Effector memory CD4-positive, alpha-beta T cell (primary cell): ENCODE measurements at regions not wholly inside any gene's neighbourhood (a gene's known extent, or its start where the extent isn't known, plus 50 kb on each side); places are given as distances from the start of the nearest gene placed in this dataset.

Source experiments
- DNase-seq, 3 donors: peaks; one replicate each; pipeline ENCODE4 v3.0.0-alpha.2; 2020
- H3K27ac ChIP-seq: 2 replicates; pipeline ENCODE4 v1.7.0; 2013; ENCODE audit warnings: mild to moderate bottlenecking, low read length, moderate library complexity; ENCODE audit not compliant: insufficient read depth, poor library complexity, severe bottlenecking
- H3K27me3 ChIP-seq: replicated peaks from 2 replicates; pipeline ENCODE4 v1.7.0; 2013; ENCODE audit warnings: mild to moderate bottlenecking, low read length; ENCODE audit not compliant: insufficient read depth, control insufficient read depth, poor library complexity, severe bottlenecking
- H3K36me3 ChIP-seq: 2 replicates; pipeline ENCODE4 v1.7.0; 2013; ENCODE audit warnings: mild to moderate bottlenecking, low read length, moderate library complexity; ENCODE audit not compliant: control insufficient read depth, insufficient read depth
- H3K4me1 ChIP-seq: 2 replicates; pipeline ENCODE4 v1.7.0; 2013; ENCODE audit warnings: low read length, mild to moderate bottlenecking; ENCODE audit not compliant: control insufficient read depth, insufficient read depth, poor library complexity, severe bottlenecking
- H3K4me3 ChIP-seq: 2 replicates; pipeline ENCODE4 v1.7.0; 2013; ENCODE audit warnings: low read length, low read depth, mild to moderate bottlenecking; ENCODE audit not compliant: insufficient read depth, poor library complexity, severe bottlenecking
- H3K9me3 ChIP-seq: 2 replicates; pipeline ENCODE4 v1.7.0; 2013; ENCODE audit warnings: mild to moderate bottlenecking, low read length, moderate library complexity; ENCODE audit not compliant: control insufficient read depth

DNA sequence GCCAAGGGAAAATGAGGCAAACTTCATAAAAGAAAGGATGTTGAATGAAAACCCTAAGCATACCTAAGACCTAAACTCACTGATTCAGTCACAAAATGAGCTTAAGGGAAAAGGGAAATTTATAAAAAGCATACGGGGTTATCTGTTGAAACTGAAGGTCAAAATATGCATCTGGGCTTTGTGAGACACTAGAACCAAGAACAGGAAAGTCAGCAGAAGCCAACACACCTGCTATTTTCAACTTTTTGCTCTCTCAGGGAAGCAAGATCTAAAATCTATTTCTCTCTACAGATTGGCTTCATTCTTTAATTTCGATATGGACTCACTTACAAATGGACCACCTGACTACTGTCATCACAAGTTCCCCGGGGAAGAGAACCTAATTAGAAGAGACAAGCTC is 338.6 kb upstream of the NECTIN3 start:
- no peak for DNase-seq
- Histone ChIP-seq H3K4me3 (no peak overlapping the region), H3K4me1 (no peaks in the 10 kb centered on the region), H3K36me3 (no peaks in the 10 kb centered on the region), H3K9me3 (no peaks in the 10 kb centered on the region), H3K27me3 (no peaks in the 10 kb centered on the region), H3K27ac (no peak overlapping the region)

DNA sequence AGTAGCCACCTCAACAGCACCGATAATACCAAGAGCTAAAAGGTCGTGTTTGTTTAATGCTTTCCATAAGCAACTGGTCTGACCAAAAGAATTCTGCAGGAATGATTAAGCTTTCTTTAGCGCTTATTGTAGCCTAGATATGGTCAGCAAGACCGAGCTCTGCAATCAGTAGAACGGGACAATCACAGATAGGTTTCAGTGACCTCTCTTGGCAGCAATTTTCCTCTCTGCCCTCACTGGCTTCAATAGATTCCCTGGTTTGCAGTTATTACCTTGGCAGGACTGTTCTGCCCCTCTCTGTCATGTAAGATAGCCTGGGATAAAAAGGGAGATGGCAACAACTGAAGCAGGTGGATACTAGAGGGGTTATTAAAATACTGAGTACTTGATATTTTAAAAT is 337.1 kb upstream of the NECTIN3 start:
- no peak overlapping the region for H3K27ac ChIP-seq
- H3K36me3 ChIP-seq: no peaks in the 10 kb centered on the region
- H3K4me1 ChIP-seq: no peaks in the 10 kb centered on the region
- H3K4me3 ChIP-seq: no peak overlapping the region
- no peak for DNase-seq
- H3K27me3 ChIP-seq: no peaks in the 10 kb centered on the region
- H3K9me3 ChIP-seq: no peaks in the 10 kb centered on the region

DNA sequence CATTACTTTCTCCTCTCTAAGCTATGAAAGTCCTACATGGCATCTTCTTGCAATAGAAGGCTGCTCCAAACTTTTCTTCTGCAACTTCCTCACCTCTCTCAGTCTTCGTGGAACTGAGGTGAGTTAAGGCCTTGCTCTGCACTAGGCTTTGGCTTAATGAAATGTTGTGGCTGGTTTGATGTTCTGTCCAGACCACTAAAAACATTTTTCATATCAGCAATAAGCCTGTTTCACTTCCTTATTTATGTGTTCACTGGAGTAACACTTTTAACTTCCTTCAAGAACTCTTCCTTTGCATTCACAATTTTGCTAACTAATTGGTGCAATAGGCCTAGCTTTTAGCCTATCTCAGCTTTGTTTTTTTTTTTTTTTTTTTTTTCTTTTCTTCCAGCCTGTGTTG is 335.3 kb upstream of the NECTIN3 start:
- no peak overlapping the region for H3K27ac ChIP-seq
- DNase-seq: no peak

DNA sequence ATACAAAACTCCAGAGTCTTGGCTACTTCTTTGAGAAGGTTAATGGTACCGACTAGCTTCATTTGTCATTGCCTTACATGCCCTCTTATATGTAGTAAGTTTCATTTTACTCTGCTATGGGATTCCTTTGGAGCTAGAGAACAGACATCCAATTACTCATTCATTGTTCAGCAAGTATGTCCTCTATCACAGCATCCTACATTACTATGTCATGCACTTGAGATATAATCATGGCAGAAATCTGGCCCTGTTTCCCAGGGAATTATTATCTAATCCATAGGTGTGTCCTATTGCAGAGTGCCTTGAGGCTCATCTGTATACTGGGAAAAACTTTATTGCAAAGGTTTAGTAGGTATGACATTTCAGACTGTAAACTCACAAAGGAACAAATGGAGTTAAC is 333.1 kb upstream of the NECTIN3 start:
- Histone ChIP-seq H3K27ac (no peak overlapping the region), H3K4me1 (no peaks in the 10 kb centered on the region), H3K9me3 (no peaks in the 10 kb centered on the region), H3K36me3 (no peaks in the 10 kb centered on the region), H3K4me3 (no peak overlapping the region), H3K27me3 (no peaks in the 10 kb centered on the region)
- no peak for DNase-seq

More for the DNA sequence above, 335.3 kb upstream of the NECTIN3 start:
- Histone ChIP-seq H3K4me3 (no peak overlapping the region), H3K4me1 (no peaks in the 10 kb centered on the region), H3K27me3 (no peaks in the 10 kb centered on the region), H3K36me3 (no peaks in the 10 kb centered on the region), H3K9me3 (no peaks in the 10 kb centered on the region)

DNA sequence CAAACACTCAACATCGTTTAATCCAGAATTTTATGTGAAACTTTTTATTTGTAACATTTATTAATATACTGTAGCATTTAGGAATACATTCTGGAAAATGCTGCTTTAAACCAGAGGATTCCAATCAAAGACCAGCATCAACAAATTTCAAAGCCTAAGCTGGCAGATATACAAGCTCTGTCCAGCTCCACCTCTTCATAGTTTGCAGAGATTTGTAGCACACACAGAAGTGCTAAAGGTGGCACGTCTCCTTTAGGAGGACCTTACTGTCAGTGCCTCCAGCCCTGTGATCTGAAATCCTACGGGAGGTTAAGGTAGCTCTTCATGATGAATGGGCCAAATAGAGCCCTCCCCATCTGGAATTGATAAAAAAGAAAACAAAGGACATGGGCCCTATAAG is 329.7 kb upstream of the NECTIN3 start:
- Histone ChIP-seq H3K27me3 (no peaks in the 10 kb centered on the region), H3K36me3 (no peaks in the 10 kb centered on the region)

DNA sequence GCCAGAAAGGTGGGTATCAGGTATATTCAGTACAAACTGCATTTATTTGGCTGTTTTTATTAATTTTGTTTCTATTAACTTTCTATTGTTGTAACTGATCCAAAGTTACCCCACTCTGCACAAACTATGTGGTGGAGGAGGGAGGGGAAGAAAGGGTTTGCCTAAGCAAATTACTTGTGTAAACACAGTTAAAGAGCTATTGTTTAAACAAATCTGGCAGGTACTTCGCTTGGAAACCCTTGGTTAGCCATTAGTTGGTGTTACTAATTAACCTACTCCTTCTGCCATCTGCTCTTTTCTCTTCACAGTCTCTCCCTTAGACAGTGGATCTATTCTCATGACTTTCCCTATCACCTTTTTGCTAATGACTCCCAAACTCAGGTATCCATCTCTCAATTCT is 328.4 kb upstream of the NECTIN3 start:
- H3K27me3 ChIP-seq: no peaks in the 10 kb centered on the region
- DNase-seq: no peak

More for the DNA sequence above, 329.7 kb upstream of the NECTIN3 start:
- no peaks in the 10 kb centered on the region for H3K9me3 ChIP-seq
- DNase-seq: no peak
- no peaks in the 10 kb centered on the region for H3K4me1 ChIP-seq
- no peak overlapping the region for H3K27ac ChIP-seq
- H3K4me3 ChIP-seq: no peak overlapping the region

DNA sequence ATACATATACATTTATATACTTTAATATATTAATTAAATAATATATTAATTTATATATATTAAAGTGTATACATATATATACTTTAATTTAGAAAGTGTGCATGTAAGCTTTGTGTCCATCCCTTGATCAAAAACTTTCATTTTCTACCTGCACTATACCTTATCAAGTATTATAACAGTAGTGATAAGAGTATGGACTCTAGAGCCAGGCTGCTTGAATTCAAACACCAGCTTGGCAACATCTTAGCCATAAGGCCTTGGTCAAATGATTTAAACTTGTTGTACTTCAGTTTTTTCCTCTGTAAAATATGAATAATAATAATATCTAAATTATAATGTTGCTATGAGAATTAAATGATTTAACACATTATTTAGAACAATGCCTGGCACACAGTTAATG is 327.6 kb upstream of the NECTIN3 start:
- H3K4me1 ChIP-seq: no peaks in the 10 kb centered on the region
- no peak overlapping the region for H3K4me3 ChIP-seq
- no peaks in the 10 kb centered on the region for H3K9me3 ChIP-seq
- no peak for DNase-seq
- no peaks in the 10 kb centered on the region for H3K27me3 ChIP-seq
- no peaks in the 10 kb centered on the region for H3K36me3 ChIP-seq
- no peak overlapping the region for H3K27ac ChIP-seq

More for the DNA sequence above, 328.4 kb upstream of the NECTIN3 start:
- no peaks in the 10 kb centered on the region for H3K9me3 ChIP-seq
- H3K27ac ChIP-seq: no peak overlapping the region
- no peaks in the 10 kb centered on the region for H3K4me1 ChIP-seq
- H3K36me3 ChIP-seq: no peaks in the 10 kb centered on the region
- H3K4me3 ChIP-seq: no peak overlapping the region

DNA sequence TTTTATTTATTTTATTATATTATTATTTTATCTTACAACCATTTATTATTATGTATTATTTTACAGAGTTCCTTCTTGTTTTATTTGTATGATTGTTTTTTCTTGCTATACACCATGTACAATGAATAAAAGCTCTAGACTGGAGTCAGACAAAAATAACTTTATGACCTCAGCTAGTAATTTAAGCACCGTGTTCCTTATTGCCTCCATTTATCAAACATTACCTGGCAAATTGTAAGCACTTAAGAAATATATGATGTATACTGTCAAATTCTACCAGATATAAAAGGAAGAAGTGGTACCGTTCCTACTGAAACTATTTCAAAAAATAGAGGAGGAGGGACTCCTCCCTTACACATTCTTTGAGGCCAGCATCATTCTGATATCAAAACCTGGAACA is 326.9 kb upstream of the NECTIN3 start:
- H3K4me1 ChIP-seq: no peaks in the 10 kb centered on the region
- DNase-seq: no peak

DNA sequence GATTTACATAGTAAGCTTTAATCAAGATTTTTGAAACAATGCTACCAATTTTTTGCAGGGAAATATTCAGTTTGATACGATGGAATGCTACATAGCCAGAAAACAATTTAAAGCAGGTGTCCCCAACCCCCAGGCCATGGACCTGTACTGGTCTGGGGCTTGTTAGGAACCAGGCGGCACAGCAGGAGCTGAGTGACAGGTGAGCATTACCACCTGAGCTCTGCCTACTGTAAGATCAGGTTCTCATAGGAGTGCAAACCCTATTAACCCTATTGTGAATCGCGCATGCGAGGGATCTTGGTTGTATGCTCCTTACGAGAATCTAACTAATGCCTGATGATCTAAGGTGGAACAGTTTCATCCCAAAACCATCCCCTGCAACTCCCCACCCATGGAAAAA is 322.6 kb upstream of the NECTIN3 start:
- DNase-seq: no peak
- Histone ChIP-seq H3K27ac (no peak overlapping the region), H3K36me3 (no peaks in the 10 kb centered on the region), H3K4me3 (no peak overlapping the region), H3K4me1 (no peaks in the 10 kb centered on the region), H3K9me3 (no peaks in the 10 kb centered on the region), H3K27me3 (no peaks in the 10 kb centered on the region)

More for the DNA sequence above, 326.9 kb upstream of the NECTIN3 start:
- H3K27me3 ChIP-seq: no peaks in the 10 kb centered on the region
- no peak overlapping the region for H3K27ac ChIP-seq
- H3K4me3 ChIP-seq: no peak overlapping the region
- no peaks in the 10 kb centered on the region for H3K36me3 ChIP-seq
- H3K9me3 ChIP-seq: no peaks in the 10 kb centered on the region

DNA sequence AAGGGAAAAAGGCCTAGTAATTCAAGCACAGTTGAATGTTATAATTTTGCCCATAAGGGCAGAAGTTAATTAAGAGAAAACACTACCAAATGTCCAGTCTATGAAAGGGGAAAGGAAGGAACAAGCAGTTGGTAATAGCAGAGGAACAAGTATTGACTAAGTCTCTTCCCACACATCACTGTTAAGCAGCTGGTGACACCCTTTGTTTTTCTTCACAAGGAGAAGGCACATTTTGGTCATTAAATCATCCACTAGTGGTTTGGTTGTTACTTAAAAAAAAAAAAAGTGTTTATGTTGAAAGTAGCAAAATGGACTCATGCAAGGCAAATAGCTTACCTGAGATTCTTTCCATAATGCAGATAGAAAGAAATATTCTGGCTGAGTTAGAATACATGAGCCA is 321.4 kb upstream of the NECTIN3 start:
- Histone ChIP-seq H3K9me3 (no peaks in the 10 kb centered on the region), H3K27me3 (no peaks in the 10 kb centered on the region), H3K27ac (no peak overlapping the region), H3K4me3 (no peak overlapping the region), H3K4me1 (no peaks in the 10 kb centered on the region), H3K36me3 (no peaks in the 10 kb centered on the region)
- no peak for DNase-seq

DNA sequence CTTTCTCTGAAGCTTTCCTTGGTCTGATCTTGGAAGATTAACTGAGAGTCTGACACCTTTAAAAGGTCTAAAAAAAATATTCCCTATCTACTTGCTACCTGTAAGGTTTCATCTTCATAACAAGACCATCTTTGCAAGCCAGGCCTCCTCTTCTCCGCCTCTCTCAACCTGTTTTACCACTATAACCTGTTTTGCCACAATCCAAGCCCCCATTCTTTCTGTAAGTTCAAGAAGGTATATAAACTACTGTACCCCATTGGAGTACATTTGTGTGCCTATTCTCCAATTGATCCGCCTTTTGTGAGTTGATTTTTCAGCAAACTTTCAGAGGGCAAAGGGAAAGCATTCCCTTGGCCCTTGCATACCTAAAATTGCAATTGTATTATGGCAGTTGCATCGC is 319.3 kb upstream of the NECTIN3 start:
- H3K4me3 ChIP-seq: no peak overlapping the region
- no peaks in the 10 kb centered on the region for H3K36me3 ChIP-seq
- H3K9me3 ChIP-seq: no peaks in the 10 kb centered on the region
- H3K27ac ChIP-seq: no peak overlapping the region
- no peak for DNase-seq
- no peaks in the 10 kb centered on the region for H3K27me3 ChIP-seq
- H3K4me1 ChIP-seq: no peaks in the 10 kb centered on the region
